ENCODE measurements at regions not wholly inside any gene's neighbourhood (a gene's known extent, or its start where the extent isn't known, plus 50 kb on each side); places are given as distances from the start of the nearest gene placed in this dataset.

GRCh38 chr14:101706509-101707067, 54.9 kb upstream of the PPP2R5C start:
- no peak for DNase-seq (ENCODE audit: low read depth)

GRCh38 chr14:101707068-101707842, 54.3 kb upstream of the PPP2R5C start:
- DNase-seq (ENCODE audit: low read depth), result peak; percentile 79

GRCh38 chr14:101707863-101708620, 53.5 kb upstream of the PPP2R5C start:
- no peak for DNase-seq (ENCODE audit: low read depth)

- DNase-seq (ENCODE audit: low read depth), result no peak
These were observed 52.5 kb upstream of the PPP2R5C start for GRCh38 chr14:101708853-101709532.

GRCh38 chr14:101709533-101709881, 52.0 kb upstream of the PPP2R5C start:
- no peak for DNase-seq (ENCODE audit: low read depth)

- no peak for DNase-seq (ENCODE audit: low read depth)
These were observed 51.3 kb upstream of the PPP2R5C start for GRCh38 chr14:101709962-101710931.

- DNase-seq (ENCODE audit: low read depth), result no peak
These were observed 50.3 kb upstream of the PPP2R5C start for GRCh38 chr14:101711041-101711856.

All from fibroblast of gingiva (primary cell).